ENCODE measurements at regions not wholly inside any gene's neighbourhood (a gene's known extent, or its start where the extent isn't known, plus 50 kb on each side); places are given as distances from the start of the nearest gene placed in this dataset.

DNA sequence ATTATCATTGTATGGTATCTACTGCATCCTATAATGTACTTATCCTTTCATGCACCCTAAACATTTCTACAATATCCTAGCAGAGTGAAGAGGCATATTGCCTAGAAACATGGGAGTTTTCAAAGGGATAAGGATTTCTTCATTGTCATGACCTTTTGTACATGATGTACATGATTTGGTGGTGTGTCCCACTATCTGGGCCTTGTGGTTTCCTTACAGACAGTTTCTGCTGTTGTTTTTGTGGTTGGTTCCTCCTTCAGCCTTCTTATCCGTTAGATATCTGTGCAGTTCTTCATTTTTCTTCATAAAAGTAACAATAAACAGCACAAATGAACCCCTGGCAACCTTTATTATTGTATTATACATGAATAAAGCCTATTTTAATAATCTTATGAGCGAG is 70.4 kb upstream of the BACH1 start:
- no peak for DNase-seq

DNA sequence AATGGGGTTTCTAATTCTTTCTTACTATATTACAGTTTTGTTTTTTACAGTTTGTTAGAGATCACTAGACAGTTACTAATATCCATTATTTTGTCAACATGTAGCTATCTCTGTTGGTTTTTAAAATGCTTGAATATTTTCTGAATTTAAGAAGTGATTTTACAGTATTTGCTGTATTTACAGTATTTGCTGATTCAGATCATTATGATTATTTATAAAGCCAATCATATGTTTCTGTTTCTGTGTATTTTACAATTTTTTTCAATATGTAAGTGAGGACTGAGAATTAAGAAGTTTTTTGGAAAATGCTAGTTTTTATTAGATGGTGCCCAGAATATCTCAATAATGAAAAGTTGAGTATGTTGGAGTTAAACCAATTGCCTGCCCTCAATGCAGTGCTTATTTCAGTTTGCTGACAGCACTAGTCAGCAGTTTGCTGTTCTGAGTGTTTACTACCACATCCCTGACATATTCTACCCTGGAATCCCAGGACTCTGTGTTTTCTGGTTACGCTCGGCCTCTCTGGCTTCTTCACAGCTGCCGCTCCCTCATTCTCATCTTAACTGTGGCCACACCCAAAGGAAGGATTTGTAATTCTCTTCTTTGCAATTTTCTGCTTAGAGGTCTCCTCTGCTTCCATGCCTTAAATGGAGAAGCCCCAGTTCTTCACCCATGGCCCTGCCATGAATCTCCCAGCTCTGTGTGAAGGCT is 68.0 kb upstream of the BACH1 start:
- DNase-seq, result no peak

DNA sequence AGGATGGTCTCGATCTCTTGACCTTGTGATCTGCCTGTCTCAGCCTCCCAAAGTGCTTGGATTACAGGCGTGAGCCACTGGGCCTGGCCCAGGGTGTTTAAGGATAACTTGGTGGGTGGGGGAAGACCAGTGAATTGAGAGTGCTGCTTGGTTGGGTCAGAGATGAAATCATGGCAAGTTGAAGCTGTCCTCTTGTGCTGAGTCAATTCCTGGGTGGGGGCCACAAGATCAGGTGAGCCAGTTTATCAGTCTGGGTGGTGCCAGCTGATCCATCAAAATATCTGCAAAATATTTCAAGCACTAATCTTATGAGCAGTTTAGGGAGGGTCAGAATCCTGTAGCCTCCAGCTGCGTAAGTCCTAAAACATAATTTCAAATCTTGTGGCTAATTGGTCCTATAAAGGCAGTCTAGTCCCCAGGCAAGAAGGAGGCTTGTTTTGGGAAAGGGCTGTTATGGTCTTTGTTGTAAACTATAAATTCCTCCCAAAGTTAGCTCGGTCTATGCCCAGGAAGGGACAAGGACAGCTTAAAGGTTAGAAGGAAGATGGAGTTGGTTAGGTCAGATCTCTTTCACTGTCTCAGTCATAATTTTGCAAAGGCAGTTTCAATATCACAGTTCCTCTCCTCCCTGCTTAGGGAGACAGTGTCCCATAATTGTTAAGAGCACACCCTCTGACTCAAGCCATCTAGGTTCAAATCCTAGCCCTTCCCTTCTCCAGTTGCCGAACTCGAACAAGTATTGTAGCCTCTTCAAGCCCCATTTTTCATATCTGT is 66.8 kb upstream of the BACH1 start:
- no peak for DNase-seq

- DNase-seq, result peak in 1 of 2 experiments; percentile 50
Observed at GRCh38 chr21:29232530-29233255, 66.0 kb upstream of the BACH1 start.

DNA sequence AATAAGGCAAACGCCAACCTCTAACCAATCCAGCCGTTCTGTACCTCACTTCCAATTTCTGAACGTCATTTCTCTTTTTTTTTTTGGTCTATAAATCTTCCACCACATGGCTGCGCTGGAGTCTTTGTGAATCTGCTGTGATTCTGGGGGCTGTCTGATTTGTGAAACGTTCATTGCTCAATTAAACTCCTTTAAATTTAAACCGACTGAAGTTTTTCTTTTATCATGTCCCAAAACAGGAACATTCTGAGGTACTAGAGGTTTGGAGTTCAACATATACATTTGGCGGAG is 65.5 kb upstream of the BACH1 start:
- peak in 1 of 2 experiments; percentile 9 for DNase-seq

DNA sequence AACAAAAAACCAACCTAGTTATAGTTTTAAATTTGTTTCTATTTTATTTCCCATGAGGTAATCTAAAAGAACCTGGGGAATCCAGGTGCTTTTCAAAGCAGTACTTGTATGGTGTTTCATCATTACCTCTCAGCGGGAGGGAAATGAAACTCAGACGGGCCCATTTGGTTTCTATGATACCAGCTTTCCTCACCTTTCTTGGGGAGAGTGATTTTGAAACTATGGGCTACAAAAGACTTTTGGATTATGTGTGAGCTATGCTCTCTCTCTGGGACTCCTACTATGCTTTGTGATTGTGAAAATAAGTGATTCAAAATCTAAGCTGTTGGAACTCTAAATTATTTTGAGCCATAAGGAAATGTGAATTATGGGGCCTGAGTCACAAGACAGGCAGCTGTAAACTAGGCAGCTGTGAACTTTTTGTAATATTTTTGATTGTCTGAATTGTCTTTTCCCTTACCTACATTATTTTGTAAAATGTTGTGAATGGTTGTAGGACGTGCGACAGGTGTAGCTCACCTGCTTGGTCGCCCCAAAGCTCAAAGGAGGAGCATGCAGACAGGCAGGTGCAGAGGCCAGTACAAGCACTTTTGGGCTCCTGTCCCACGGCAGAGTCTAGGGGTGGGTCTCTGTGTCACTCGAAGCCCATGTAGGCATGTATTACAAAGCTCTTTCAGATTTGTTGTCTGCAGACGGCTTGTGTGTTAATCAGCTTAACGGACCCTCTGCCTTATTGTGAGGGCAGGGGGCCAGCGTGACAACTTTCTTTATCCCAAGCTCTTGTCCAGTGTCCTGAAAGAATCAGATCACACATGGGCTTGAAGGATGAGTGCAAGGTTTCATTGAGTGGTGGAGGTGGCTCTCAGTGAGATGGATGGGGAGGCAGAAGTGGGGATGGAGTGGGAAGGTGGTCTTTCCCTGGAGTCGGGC is 64.8 kb upstream of the BACH1 start:
- no peak for DNase-seq

DNA sequence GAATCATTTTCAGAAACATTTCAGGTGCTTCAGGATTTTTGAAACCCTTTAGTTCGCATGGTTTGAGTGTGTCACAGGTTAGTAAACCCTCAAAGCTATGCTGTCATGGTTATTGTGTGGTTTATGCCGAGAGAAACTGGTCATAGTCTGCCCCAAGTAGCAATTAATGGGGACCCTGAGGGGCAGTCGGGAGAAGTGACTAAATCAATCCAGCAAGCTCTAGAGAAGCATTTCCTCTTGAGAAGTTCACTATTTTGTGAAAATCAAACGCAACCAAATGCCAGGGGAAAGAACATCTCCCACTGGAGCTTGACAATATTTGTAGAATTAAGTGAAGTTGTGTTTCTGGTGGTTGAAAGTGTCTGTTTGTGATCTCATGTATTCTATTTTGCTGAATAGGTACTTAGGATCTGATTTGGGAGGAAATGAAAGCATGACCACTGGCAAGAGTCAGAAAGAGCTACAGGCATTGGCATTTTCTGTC is 63.0 kb upstream of the BACH1 start:
- DNase-seq, result no peak

GRCh38 chr21:29236201-29236600 is 62.5 kb upstream of the BACH1 start:
- no peak for DNase-seq

GRCh38 chr21:29237110-29238052 is 61.3 kb upstream of the BACH1 start:
- DNase-seq, result peak; percentile 25 to 78

GRCh38 chr21:29238053-29238966 is 60.4 kb upstream of the BACH1 start:
- DNase-seq, result peak in 1 of 2 experiments; percentile 41

DNA sequence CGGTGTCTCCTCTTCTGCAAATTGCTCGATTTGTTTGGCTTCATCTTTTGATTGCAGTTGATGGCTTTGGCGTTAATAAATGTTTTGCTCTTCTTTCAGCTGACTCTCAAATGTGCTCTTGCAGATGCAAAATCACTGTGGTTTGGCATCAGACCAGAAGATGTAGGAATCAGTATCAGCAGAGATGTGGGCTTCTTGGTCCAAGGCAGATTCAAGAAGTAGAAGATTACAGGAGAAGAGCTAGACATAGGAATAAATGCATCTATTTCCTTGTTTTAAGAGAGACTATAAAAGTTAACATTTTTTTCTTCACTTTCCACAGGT is 59.8 kb upstream of the BACH1 start:
- peak in 1 of 2 experiments; percentile 26 for DNase-seq

DNA sequence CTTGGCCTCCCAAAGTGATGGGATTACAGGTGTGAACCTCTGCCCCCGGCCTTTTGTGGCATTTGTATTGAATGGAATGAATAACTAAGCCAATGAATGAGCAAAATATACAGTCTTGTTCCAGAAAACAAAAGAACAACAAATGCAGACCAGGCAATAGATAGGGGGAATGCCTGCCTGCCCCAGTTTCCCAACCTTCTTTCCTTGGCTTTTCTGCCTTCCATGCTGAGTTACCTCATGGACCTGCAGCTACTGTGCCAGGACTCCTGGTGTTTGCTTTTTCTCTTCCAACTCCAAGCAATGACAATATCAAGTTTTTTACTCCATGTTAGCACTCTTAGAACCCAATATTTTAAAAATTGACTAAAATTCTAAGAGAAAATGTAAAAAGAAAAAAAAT is 58.6 kb upstream of the BACH1 start:
- no peak for DNase-seq

GRCh38 chr21:29242201-29242600 is 56.5 kb upstream of the BACH1 start:
- DNase-seq, result no peak

- DNase-seq, result no peak
Observed at GRCh38 chr21:29243188-29243587, 55.5 kb upstream of the BACH1 start.

GRCh38 chr21:29245104-29245643 is 53.5 kb upstream of the BACH1 start:
- no peak for DNase-seq

- DNase-seq, result no peak
Observed at GRCh38 chr21:29245863-29246262, 52.9 kb upstream of the BACH1 start.

DNA sequence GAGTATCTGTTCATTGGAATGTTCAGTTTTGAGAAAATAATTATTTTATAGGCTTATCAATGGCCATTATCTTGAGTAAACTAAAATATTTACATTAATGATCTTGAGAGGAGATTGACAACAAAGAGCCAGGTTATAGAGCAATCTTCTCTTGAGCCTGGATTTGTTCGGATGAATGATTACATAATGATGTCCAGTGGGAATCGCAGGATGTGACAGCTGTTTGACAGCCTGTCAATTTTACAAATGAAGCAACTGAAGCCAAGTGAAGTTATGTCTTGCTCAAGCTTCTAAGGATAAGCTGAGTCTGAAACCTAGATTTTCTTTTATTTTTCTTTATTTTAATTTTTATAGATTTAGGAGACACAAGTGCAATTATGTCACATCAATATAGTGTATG is 52.1 kb upstream of the BACH1 start:
- DNase-seq, result no peak

DNA sequence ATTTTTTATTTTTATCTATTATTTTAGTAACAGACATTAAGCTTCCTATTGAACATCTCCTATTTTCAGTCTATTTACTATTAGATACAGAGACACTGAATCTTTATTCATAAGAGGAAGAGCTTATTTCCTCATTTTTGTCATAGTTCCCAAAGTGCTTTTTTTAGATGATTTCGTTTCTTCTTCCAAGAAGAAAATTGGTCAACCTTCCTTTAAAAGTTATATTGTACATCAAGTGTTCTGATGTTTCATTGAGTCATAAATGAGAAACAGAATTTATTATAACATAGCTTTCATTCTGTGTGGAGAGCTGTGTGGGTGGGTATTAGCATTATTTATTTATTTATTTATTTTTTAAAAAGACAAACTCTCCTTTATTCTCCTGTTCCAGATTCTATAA is 50.6 kb upstream of the BACH1 start:
- no peak for DNase-seq

Measured in NCI-H446 (cell line).